Chondrocyte (in vitro differentiated cells): ENCODE measurements at regions not wholly inside any gene's neighbourhood (a gene's known extent, or its start where the extent isn't known, plus 50 kb on each side); places are given as distances from the start of the nearest gene placed in this dataset.

Source experiments
- DNase-seq: peaks from one replicate; pipeline ENCODE4 v3.0.0; 2021; ENCODE audit warnings: mixed read lengths, low spot score
- H3K27ac Mint-ChIP-seq: one replicate; pipeline ENCODE4 v1.8.0; 2021; ENCODE audit warnings: mild to moderate bottlenecking, moderate library complexity, mixed read lengths; ENCODE audit not compliant: unreplicated experiment
- H3K27me3 Mint-ChIP-seq: 2 replicates; pipeline ENCODE4 v1.8.0; 2021; ENCODE audit warnings: low read depth, mixed read lengths
- H3K36me3 Mint-ChIP-seq: 2 replicates; pipeline ENCODE4 v1.8.0; 2021; ENCODE audit warnings: low read depth, mixed read lengths
- H3K4me1 Mint-ChIP-seq: 2 replicates; pipeline ENCODE4 v1.8.0; 2021; ENCODE audit warnings: low read depth, mild to moderate bottlenecking, mixed read lengths
- H3K4me3 Mint-ChIP-seq: one replicate; pipeline ENCODE4 v1.8.0; 2021; ENCODE audit warnings: mild to moderate bottlenecking, moderate library complexity, mixed read lengths; ENCODE audit not compliant: unreplicated experiment
- H3K9me3 Mint-ChIP-seq: 2 replicates; pipeline ENCODE4 v1.8.0; 2021; ENCODE audit warnings: low read depth, mixed read lengths
- TF ChIP-seq, protein P1 (sequence below): fragments of 200-600 bp; sonication (generic); IDR thresholded peaks from 2 replicates; pipeline ENCODE4 v1.5.0; 2021; ENCODE audit warnings: antibody characterized with exemption, mild to moderate bottlenecking, moderate library complexity

DNA sequence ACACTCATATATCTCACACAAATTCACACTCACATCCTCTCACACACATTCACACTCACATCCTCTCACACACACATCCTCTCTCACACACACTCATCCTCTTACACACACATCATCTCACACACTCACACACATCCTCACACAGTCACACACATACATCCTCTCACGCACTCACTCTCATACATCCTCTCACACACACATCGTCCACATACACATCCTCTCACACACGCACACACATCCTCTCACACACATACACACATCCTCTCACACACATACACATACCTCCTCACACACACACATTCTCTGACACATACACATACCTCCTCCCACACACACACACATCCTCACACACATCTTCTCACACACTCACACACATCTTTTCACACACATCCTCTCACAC is 129.1 kb upstream of the SLC30A5 start:
- no peak for DNase-seq
- Mint-ChIP-seq H3K9me3 (no peaks in the 10 kb centered on the region), H3K27me3 (no peaks in the 10 kb centered on the region), H3K4me1 (peaks cover 6% of the 10 kb centered on the region), H3K36me3 (no peaks in the 10 kb centered on the region), H3K4me3 (no peak overlapping the region), H3K27ac (no peak overlapping the region)
- TF ChIP-seq, protein P1, sequence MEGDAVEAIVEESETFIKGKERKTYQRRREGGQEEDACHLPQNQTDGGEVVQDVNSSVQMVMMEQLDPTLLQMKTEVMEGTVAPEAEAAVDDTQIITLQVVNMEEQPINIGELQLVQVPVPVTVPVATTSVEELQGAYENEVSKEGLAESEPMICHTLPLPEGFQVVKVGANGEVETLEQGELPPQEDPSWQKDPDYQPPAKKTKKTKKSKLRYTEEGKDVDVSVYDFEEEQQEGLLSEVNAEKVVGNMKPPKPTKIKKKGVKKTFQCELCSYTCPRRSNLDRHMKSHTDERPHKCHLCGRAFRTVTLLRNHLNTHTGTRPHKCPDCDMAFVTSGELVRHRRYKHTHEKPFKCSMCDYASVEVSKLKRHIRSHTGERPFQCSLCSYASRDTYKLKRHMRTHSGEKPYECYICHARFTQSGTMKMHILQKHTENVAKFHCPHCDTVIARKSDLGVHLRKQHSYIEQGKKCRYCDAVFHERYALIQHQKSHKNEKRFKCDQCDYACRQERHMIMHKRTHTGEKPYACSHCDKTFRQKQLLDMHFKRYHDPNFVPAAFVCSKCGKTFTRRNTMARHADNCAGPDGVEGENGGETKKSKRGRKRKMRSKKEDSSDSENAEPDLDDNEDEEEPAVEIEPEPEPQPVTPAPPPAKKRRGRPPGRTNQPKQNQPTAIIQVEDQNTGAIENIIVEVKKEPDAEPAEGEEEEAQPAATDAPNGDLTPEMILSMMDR, result no peak

DNA sequence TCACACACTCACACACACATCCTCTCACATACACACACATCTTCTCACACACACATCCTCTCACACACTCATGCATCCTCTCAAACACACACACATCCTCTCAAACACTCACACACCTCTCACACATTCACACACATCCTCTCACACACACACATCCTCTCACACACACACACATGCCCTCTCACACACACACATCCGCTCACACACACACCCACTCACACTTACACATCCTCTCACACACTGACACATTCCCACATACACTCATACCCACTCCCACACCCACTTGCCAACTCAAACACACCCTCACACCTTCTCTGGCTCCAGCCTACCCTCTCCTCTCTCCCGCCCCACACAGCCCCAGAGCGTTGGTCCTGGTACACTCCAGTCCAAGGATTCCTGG is 127.9 kb upstream of the SLC30A5 start:
- no peaks in the 10 kb centered on the region for H3K36me3 Mint-ChIP-seq
- no peak overlapping the region for H3K27ac Mint-ChIP-seq
- TF ChIP-seq, protein P1, result no peak
- no peak overlapping the region for H3K4me3 Mint-ChIP-seq
- DNase-seq, result no peak
- H3K4me1 Mint-ChIP-seq, result peaks cover 6% of the 10 kb centered on the region
- no peaks in the 10 kb centered on the region for H3K27me3 Mint-ChIP-seq
- no peaks in the 10 kb centered on the region for H3K9me3 Mint-ChIP-seq

DNA sequence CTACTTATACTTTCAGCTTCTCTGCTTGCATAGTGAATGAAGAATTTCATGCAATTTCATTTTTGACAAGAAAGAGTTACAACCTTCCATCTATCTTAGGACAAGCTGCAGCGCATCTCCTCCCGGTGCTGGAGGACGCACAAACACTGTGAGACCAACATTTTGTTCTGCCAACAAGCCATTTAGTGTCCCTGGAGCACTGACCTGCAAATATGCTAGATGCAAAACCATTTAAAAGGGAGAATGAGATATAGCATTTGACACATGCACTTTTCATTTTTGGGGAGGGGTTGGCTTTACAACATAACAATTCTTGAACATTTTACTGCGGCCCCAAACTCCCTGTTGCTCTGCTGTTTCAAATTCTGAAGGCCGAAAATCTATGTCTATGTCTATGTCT is 127.2 kb upstream of the SLC30A5 start:
- no peak for DNase-seq
- TF ChIP-seq, protein P1, result no peak
- Mint-ChIP-seq H3K4me1 (peaks cover 6% of the 10 kb centered on the region), H3K27ac (no peak overlapping the region), H3K36me3 (no peaks in the 10 kb centered on the region), H3K4me3 (no peak overlapping the region), H3K27me3 (no peaks in the 10 kb centered on the region), H3K9me3 (no peaks in the 10 kb centered on the region)

DNA sequence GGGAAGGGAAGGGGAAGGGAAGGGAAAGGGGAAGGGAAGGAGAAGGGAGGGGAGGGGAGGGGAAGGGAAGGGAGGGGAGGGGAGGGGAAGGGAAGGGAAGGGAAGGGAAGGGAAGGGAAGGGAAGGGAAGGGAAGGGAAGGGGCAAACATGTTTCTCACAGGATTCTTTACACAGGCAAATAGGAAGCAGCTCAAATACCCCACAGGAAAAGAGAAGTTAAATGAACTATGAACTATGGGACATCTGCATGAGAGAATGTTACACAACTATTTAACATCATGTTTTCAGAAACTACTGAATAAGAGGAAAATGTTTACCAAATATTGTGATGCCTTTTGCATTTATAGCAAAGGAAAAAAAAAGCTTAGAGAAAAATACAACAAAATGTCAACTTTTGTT is 125.4 kb upstream of the SLC30A5 start:
- no peak overlapping the region for H3K27ac Mint-ChIP-seq
- no peaks in the 10 kb centered on the region for H3K4me1 Mint-ChIP-seq
- peaks cover 4% of the 10 kb centered on the region for H3K9me3 Mint-ChIP-seq
- H3K36me3 Mint-ChIP-seq, result peaks cover 2% of the 10 kb centered on the region
- no peaks in the 10 kb centered on the region for H3K27me3 Mint-ChIP-seq
- TF ChIP-seq, protein P1, result no peak
- H3K4me3 Mint-ChIP-seq, result no peak overlapping the region
- no peak for DNase-seq

DNA sequence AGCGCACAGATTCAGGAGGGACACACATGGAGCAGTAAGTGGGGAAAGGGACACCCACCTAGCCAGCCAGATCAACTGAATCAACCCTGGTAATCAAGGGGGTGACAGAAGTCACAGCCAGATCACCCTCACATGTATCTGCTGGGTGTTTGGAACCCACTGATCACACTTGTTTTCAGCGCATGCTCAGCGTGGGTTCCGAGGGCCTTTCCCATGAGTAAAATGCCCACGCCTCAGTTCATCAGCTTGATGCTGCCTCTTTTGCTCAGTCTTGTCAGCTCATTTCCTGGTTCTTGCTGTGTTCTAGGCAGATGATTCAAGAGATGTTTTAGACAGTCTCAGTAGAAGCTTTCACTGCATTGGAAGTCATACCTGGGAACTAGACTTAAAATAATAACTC is 123.2 kb upstream of the SLC30A5 start:
- no peaks in the 10 kb centered on the region for H3K27me3 Mint-ChIP-seq
- H3K4me1 Mint-ChIP-seq, result no peaks in the 10 kb centered on the region
- H3K27ac Mint-ChIP-seq, result no peak overlapping the region
- no peak overlapping the region for H3K4me3 Mint-ChIP-seq
- no peak for DNase-seq
- H3K9me3 Mint-ChIP-seq, result peaks cover 11% of the 10 kb centered on the region
- H3K36me3 Mint-ChIP-seq, result peaks cover 2% of the 10 kb centered on the region
- TF ChIP-seq, protein P1, result no peak
